Hepatocyte (in vitro differentiated cells): ENCODE measurements at regions not wholly inside any gene's neighbourhood (a gene's known extent, or its start where the extent isn't known, plus 50 kb on each side); places are given as distances from the start of the nearest gene placed in this dataset.

Source experiments
- EZH2 ChIP-seq: fragments of 200-600 bp; sonication (generic); IDR thresholded peaks from 2 replicates; pipeline ENCODE4 v1.6.1; 2016; ENCODE audit warnings: antibody characterized with exemption, mild to moderate bottlenecking, borderline replicate concordance
- EZH2phosphoT487 ChIP-seq: fragments of 200-600 bp; sonication (generic); IDR thresholded peaks from one replicate; pipeline ENCODE4 v1.6.1; 2018; ENCODE audit warnings: antibody characterized with exemption, mild to moderate bottlenecking, low read depth, moderate library complexity; ENCODE audit not compliant: unreplicated experiment, severe bottlenecking
- TF ChIP-seq, protein P1 (sequence below): fragments of 200-600 bp; sonication (generic); IDR thresholded peaks from 2 replicates; pipeline ENCODE4 v1.5.1; 2016; ENCODE audit warnings: antibody characterized with exemption, mild to moderate bottlenecking; ENCODE audit not compliant: poor library complexity

DNA sequence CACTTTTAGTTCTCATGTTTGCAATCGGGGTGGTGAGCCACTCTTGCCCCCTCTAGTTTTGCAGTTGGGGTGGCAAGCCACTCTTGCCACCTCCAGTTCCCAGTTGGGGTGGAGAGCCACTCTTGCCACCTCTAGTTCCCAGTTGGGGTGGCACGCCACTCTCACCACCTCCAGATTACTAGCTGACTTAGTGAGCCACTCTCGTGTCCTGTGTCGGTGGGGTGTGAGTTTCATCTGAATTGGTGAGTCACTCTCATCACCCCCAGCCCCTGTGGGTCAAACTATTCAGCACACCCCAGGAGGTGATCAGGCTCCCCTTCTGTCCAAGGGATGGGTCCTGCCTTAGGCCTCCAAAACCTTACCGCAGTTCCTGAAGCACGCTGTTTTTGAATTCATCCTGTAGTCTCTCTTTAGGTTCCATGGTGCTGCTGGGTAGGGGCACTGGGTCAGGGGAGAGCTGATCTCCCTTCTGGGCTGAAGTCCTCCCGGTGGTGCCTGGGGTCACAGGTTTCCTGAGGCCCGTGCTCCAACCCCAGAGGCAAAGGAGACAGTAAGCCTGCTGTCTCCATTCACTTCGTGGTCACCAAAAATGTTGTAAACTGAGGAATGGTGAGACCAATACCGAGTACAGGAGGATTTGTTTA is 224.2 kb upstream of the SYNCRIP start:
- TF ChIP-seq, protein P1, sequence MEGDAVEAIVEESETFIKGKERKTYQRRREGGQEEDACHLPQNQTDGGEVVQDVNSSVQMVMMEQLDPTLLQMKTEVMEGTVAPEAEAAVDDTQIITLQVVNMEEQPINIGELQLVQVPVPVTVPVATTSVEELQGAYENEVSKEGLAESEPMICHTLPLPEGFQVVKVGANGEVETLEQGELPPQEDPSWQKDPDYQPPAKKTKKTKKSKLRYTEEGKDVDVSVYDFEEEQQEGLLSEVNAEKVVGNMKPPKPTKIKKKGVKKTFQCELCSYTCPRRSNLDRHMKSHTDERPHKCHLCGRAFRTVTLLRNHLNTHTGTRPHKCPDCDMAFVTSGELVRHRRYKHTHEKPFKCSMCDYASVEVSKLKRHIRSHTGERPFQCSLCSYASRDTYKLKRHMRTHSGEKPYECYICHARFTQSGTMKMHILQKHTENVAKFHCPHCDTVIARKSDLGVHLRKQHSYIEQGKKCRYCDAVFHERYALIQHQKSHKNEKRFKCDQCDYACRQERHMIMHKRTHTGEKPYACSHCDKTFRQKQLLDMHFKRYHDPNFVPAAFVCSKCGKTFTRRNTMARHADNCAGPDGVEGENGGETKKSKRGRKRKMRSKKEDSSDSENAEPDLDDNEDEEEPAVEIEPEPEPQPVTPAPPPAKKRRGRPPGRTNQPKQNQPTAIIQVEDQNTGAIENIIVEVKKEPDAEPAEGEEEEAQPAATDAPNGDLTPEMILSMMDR = no peak
- no peak for TF ChIP-seq EZH2
- no peak for TF ChIP-seq EZH2phosphoT487
